ENCODE measurements at regions not wholly inside any gene's neighbourhood (a gene's known extent, or its start where the extent isn't known, plus 50 kb on each side); places are given as distances from the start of the nearest gene placed in this dataset.

GRCh38 chr20:60851826-60852704, 400.0 kb upstream of the CDH4 start:
- no peak for DNase-seq (ENCODE audit: low read depth)

GRCh38 chr20:60857708-60858107, 394.4 kb upstream of the CDH4 start:
- DNase-seq (ENCODE audit: low read depth): no peak

GRCh38 chr20:60862601-60863000, 389.5 kb upstream of the CDH4 start:
- DNase-seq (ENCODE audit: low read depth): no peak

GRCh38 chr20:60863548-60863947, 388.5 kb upstream of the CDH4 start:
- DNase-seq (ENCODE audit: low read depth): no peak

GRCh38 chr20:60867589-60867988, 384.5 kb upstream of the CDH4 start:
- DNase-seq (ENCODE audit: low read depth): no peak

GRCh38 chr20:60868316-60868891, 383.7 kb upstream of the CDH4 start:
- DNase-seq (ENCODE audit: low read depth): no peak

- no peak for DNase-seq (ENCODE audit: low read depth)
Observed at GRCh38 chr20:60869087-60869486, 383.0 kb upstream of the CDH4 start.

GRCh38 chr20:60869625-60870024, 382.4 kb upstream of the CDH4 start:
- no peak for DNase-seq (ENCODE audit: low read depth)

GRCh38 chr20:60870040-60870439, 382.0 kb upstream of the CDH4 start:
- no peak for DNase-seq (ENCODE audit: low read depth)

- no peak for DNase-seq (ENCODE audit: low read depth)
Observed at GRCh38 chr20:60872224-60872623, 379.8 kb upstream of the CDH4 start.

GRCh38 chr20:60877071-60877857, 374.8 kb upstream of the CDH4 start:
- no peak for DNase-seq (ENCODE audit: low read depth)

- DNase-seq (ENCODE audit: low read depth): no peak
Observed at GRCh38 chr20:60882836-60883235, 369.2 kb upstream of the CDH4 start.

GRCh38 chr20:60883496-60883895, 368.6 kb upstream of the CDH4 start:
- DNase-seq (ENCODE audit: low read depth): no peak

GRCh38 chr20:60884277-60884676, 367.8 kb upstream of the CDH4 start:
- DNase-seq (ENCODE audit: low read depth): no peak

GRCh38 chr20:60888771-60889170, 363.3 kb upstream of the CDH4 start:
- no peak for DNase-seq (ENCODE audit: low read depth)

GRCh38 chr20:60892095-60892813, 359.8 kb upstream of the CDH4 start:
- no peak for DNase-seq (ENCODE audit: low read depth)

GRCh38 chr20:60894091-60894490, 358.0 kb upstream of the CDH4 start:
- DNase-seq (ENCODE audit: low read depth): no peak

- no peak for DNase-seq (ENCODE audit: low read depth)
Observed at GRCh38 chr20:60895363-60896079, 356.5 kb upstream of the CDH4 start.

- DNase-seq (ENCODE audit: low read depth): no peak
Observed at GRCh38 chr20:60897976-60898375, 354.1 kb upstream of the CDH4 start.

GRCh38 chr20:60899320-60899719, 352.7 kb upstream of the CDH4 start:
- DNase-seq (ENCODE audit: low read depth): no peak

- DNase-seq (ENCODE audit: low read depth): no peak
Observed at GRCh38 chr20:60900618-60901017, 351.4 kb upstream of the CDH4 start.

GRCh38 chr20:60901831-60902230, 350.2 kb upstream of the CDH4 start:
- no peak for DNase-seq (ENCODE audit: low read depth)
